ELF-1 (cell line): ENCODE measurements at regions not wholly inside any gene's neighbourhood (a gene's known extent, or its start where the extent isn't known, plus 50 kb on each side); places are given as distances from the start of the nearest gene placed in this dataset.

Experiments used
- DNase-seq: peaks from one replicate; pipeline ENCODE4 v3.0.0-alpha.2; 2016; ENCODE audit warnings: low read depth, low spot score

GRCh38 chr2:120401275-120402066, 55.5 kb downstream of the INHBB start:
- no peak for DNase-seq

- DNase-seq: no peak
These were observed 56.1 kb downstream of the INHBB start for GRCh38 chr2:120402067-120402433.

GRCh38 chr2:120402508-120402907, 56.6 kb downstream of the INHBB start:
- DNase-seq: no peak

GRCh38 chr2:120403261-120403660, 57.3 kb downstream of the INHBB start:
- DNase-seq: no peak

GRCh38 chr2:120403676-120404075, 57.7 kb downstream of the INHBB start:
- DNase-seq: no peak

GRCh38 chr2:120404274-120404673, 58.3 kb downstream of the INHBB start:
- no peak for DNase-seq

GRCh38 chr2:120404941-120405758, 59.2 kb downstream of the INHBB start:
- no peak for DNase-seq

- no peak for DNase-seq
These were observed 59.8 kb downstream of the INHBB start for GRCh38 chr2:120405759-120406099.

- DNase-seq: no peak
These were observed 60.6 kb downstream of the INHBB start for GRCh38 chr2:120406566-120406965.

- no peak for DNase-seq
These were observed 64.6 kb downstream of the INHBB start for GRCh38 chr2:120410487-120410886.

- DNase-seq: no peak
These were observed 69.1 kb downstream of the INHBB start for GRCh38 chr2:120415060-120415459.

GRCh38 chr2:120415728-120416509, 70.0 kb downstream of the INHBB start:
- DNase-seq: no peak

- DNase-seq: peak; percentile 0
These were observed 72.3 kb downstream of the INHBB start for GRCh38 chr2:120418174-120418787.

- peak; percentile 0 for DNase-seq
These were observed 73.1 kb downstream of the INHBB start for GRCh38 chr2:120419073-120419472.

- DNase-seq: no peak
These were observed 74.0 kb downstream of the INHBB start for GRCh38 chr2:120419955-120420354.

GRCh38 chr2:120421126-120421829, 75.3 kb downstream of the INHBB start:
- DNase-seq: no peak

- DNase-seq: no peak
These were observed 75.9 kb downstream of the INHBB start for GRCh38 chr2:120421830-120422175.

- no peak for DNase-seq
These were observed 76.7 kb downstream of the INHBB start for GRCh38 chr2:120422465-120423160.

GRCh38 chr2:120423167-120423943, 77.4 kb downstream of the INHBB start:
- no peak for DNase-seq

- no peak for DNase-seq
These were observed 78.4 kb downstream of the INHBB start for GRCh38 chr2:120424274-120424796.
